Activated T-helper 2 cell treated with anti-CD3 and anti-CD28 coated beads, Interferon-gamma antibody, Interleukin-2, Interleukin-4, amounts not matched to agents 10 μg/mL and 5 μg/mL and 100 μg/mL, durations not matched to agents 14 hours and 24 hours and 36 hours (primary cell): ENCODE measurements at regions not wholly inside any gene's neighbourhood (a gene's known extent, or its start where the extent isn't known, plus 50 kb on each side); places are given as distances from the start of the nearest gene placed in this dataset.

Experiments used
- DNase-seq: peaks from one replicate; pipeline ENCODE4 v3.0.0; 2021; ENCODE audit warnings: low spot score
- H3K27ac Mint-ChIP-seq: one replicate; pipeline ENCODE4 v1.8.0; 2021; ENCODE audit warnings: mixed read lengths
- H3K27me3 Mint-ChIP-seq: one replicate; pipeline ENCODE4 v1.8.0; 2021; ENCODE audit warnings: low read depth, mixed read lengths
- H3K36me3 Mint-ChIP-seq: one replicate; pipeline ENCODE4 v1.8.0; 2021; ENCODE audit warnings: low read depth, mixed read lengths
- H3K4me1 Mint-ChIP-seq: one replicate; pipeline ENCODE4 v1.8.0; 2021; ENCODE audit warnings: low read depth, mixed read lengths
- H3K4me3 Mint-ChIP-seq: one replicate; pipeline ENCODE4 v1.8.0; 2021; ENCODE audit warnings: low read depth, mild to moderate bottlenecking, moderate library complexity, mixed read lengths
- H3K9me3 Mint-ChIP-seq: one replicate; pipeline ENCODE4 v1.8.0; 2021; ENCODE audit warnings: mixed read lengths
- intact Hi-C: fragments of 100-400 bp; cut with micrococcal nuclease; formaldehyde crosslinking; loops from one replicate; pipeline ENCODE4 v1.15.1; 2023

- DNase-seq = no peak
- Mint-ChIP-seq H3K4me3 (no peak overlapping the region), H3K36me3 (no peaks in the 10 kb centered on the region), H3K9me3 (no peaks in the 10 kb centered on the region), H3K27me3 (no peaks in the 10 kb centered on the region), H3K27ac (no peak overlapping the region), H3K4me1 (no peaks in the 10 kb centered on the region)
- intact Hi-C loops = no loop called here
Observed at GRCh38 chr2:18651842-18652774, 62.7 kb upstream of the NT5C1B start.

GRCh38 chr2:18650221-18650620 lies 60.9 kb upstream of the NT5C1B start:
- intact Hi-C loops = no loop called here
- H3K27ac Mint-ChIP-seq = no peak overlapping the region
- DNase-seq = no peak
- no peaks in the 10 kb centered on the region for H3K36me3 Mint-ChIP-seq
- no peaks in the 10 kb centered on the region for H3K9me3 Mint-ChIP-seq
- no peak overlapping the region for H3K4me3 Mint-ChIP-seq
- H3K27me3 Mint-ChIP-seq = no peaks in the 10 kb centered on the region
- H3K4me1 Mint-ChIP-seq = no peaks in the 10 kb centered on the region

- Mint-ChIP-seq H3K27ac (no peak overlapping the region), H3K9me3 (no peaks in the 10 kb centered on the region), H3K4me1 (no peaks in the 10 kb centered on the region), H3K27me3 (no peaks in the 10 kb centered on the region), H3K4me3 (no peak overlapping the region), H3K36me3 (no peaks in the 10 kb centered on the region)
- intact Hi-C loops = no loop called here
- DNase-seq = no peak
Observed at GRCh38 chr2:18649502-18650135, 60.2 kb upstream of the NT5C1B start.

GRCh38 chr2:18648161-18648560 lies 58.8 kb upstream of the NT5C1B start:
- Mint-ChIP-seq H3K4me3 (no peak overlapping the region), H3K27me3 (no peaks in the 10 kb centered on the region), H3K4me1 (no peaks in the 10 kb centered on the region), H3K9me3 (no peaks in the 10 kb centered on the region), H3K36me3 (no peaks in the 10 kb centered on the region), H3K27ac (no peak overlapping the region)
- intact Hi-C loops = no loop called here
- no peak for DNase-seq

- H3K4me3 Mint-ChIP-seq = no peak overlapping the region
- intact Hi-C loops = no loop called here
Observed at GRCh38 chr2:18647731-18648130, 58.4 kb upstream of the NT5C1B start.

GRCh38 chr2:18645315-18645714 lies 55.9 kb upstream of the NT5C1B start:
- no peaks in the 10 kb centered on the region for H3K27me3 Mint-ChIP-seq
- no peak for DNase-seq
- no peak overlapping the region for H3K27ac Mint-ChIP-seq
- no peaks in the 10 kb centered on the region for H3K4me1 Mint-ChIP-seq
- no peaks in the 10 kb centered on the region for H3K9me3 Mint-ChIP-seq
- no peak overlapping the region for H3K4me3 Mint-ChIP-seq
- intact Hi-C loops = no loop called here
- no peaks in the 10 kb centered on the region for H3K36me3 Mint-ChIP-seq

More at GRCh38 chr2:18647731-18648130, 58.4 kb upstream of the NT5C1B start:
- Mint-ChIP-seq H3K4me1 (no peaks in the 10 kb centered on the region), H3K27ac (no peak overlapping the region), H3K27me3 (no peaks in the 10 kb centered on the region), H3K36me3 (no peaks in the 10 kb centered on the region), H3K9me3 (no peaks in the 10 kb centered on the region)
- DNase-seq = no peak

- intact Hi-C loops = no loop called here
- H3K27me3 Mint-ChIP-seq = no peaks in the 10 kb centered on the region
- no peak overlapping the region for H3K27ac Mint-ChIP-seq
- no peak overlapping the region for H3K4me3 Mint-ChIP-seq
- H3K9me3 Mint-ChIP-seq = no peaks in the 10 kb centered on the region
- H3K36me3 Mint-ChIP-seq = no peaks in the 10 kb centered on the region
- DNase-seq = no peak
- H3K4me1 Mint-ChIP-seq = no peaks in the 10 kb centered on the region
Observed at GRCh38 chr2:18644115-18644462, 54.7 kb upstream of the NT5C1B start.

- Mint-ChIP-seq H3K36me3 (no peaks in the 10 kb centered on the region), H3K27me3 (no peaks in the 10 kb centered on the region), H3K4me1 (no peaks in the 10 kb centered on the region), H3K27ac (no peak overlapping the region), H3K9me3 (peaks cover 2% of the 10 kb centered on the region), H3K4me3 (no peak overlapping the region)
- intact Hi-C loops = no loop called here
- DNase-seq = no peak
Observed at GRCh38 chr2:18643326-18644114, 54.2 kb upstream of the NT5C1B start.

- intact Hi-C loops = no loop called here
- Mint-ChIP-seq H3K36me3 (no peaks in the 10 kb centered on the region), H3K4me3 (no peak overlapping the region), H3K27ac (no peak overlapping the region), H3K27me3 (no peaks in the 10 kb centered on the region), H3K4me1 (no peaks in the 10 kb centered on the region), H3K9me3 (peaks cover 19% of the 10 kb centered on the region)
- no peak for DNase-seq
Observed at GRCh38 chr2:18641823-18642222, 52.5 kb upstream of the NT5C1B start.

GRCh38 chr2:18639756-18640453 lies 50.5 kb upstream of the NT5C1B start:
- intact Hi-C loops = no loop called here
- Mint-ChIP-seq H3K9me3 (peaks cover 33% of the 10 kb centered on the region), H3K27ac (no peak overlapping the region), H3K4me1 (no peaks in the 10 kb centered on the region), H3K27me3 (no peaks in the 10 kb centered on the region), H3K36me3 (no peaks in the 10 kb centered on the region), H3K4me3 (no peak overlapping the region)
- no peak for DNase-seq
